ENCODE measurements at regions not wholly inside any gene's neighbourhood (a gene's known extent, or its start where the extent isn't known, plus 50 kb on each side); places are given as distances from the start of the nearest gene placed in this dataset.

GRCh38 chr10:60454336-60454735, 64.7 kb upstream of the ANK3 start:
- TF ChIP-seq TEAD4 (IDR thresholded peaks at IDR 0.05) (no peak), TCF12 (IDR thresholded peaks at IDR 0.05; ENCODE audit: low read depth) (no peak), RAD21 (IDR thresholded peaks at IDR 0.05; ENCODE audit: low read depth) (no peak), MAX (IDR thresholded peaks at IDR 0.05) (no peak)

GRCh38 chr10:60453036-60453435, 63.4 kb upstream of the ANK3 start:
- TF ChIP-seq TCF12 (IDR thresholded peaks at IDR 0.05; ENCODE audit: low read depth): no peak
- no peak for TF ChIP-seq REST (IDR thresholded peaks at IDR 0.05; ENCODE audit: low read depth)
- TF ChIP-seq FOXM1 (IDR thresholded peaks at IDR 0.05; ENCODE audit: borderline replicate concordance, low read depth): no peak
- no peak for TF ChIP-seq MAX (IDR thresholded peaks at IDR 0.05)
- TF ChIP-seq EP300 (IDR thresholded peaks at IDR 0.05; ENCODE audit: borderline replicate concordance): no peak
- no peak for TF ChIP-seq TAF1 (IDR thresholded peaks at IDR 0.05; ENCODE audit: low read depth)
- no peak for TF ChIP-seq TEAD4 (IDR thresholded peaks at IDR 0.05)
- no peak for TF ChIP-seq CREB1 (IDR thresholded peaks at IDR 0.05; ENCODE audit: low read depth)
- no peak for TF ChIP-seq EGR1 (IDR thresholded peaks at IDR 0.05)

- TF ChIP-seq EP300 (IDR thresholded peaks at IDR 0.05; ENCODE audit: borderline replicate concordance) (no peak), FOXM1 (IDR thresholded peaks at IDR 0.05; ENCODE audit: borderline replicate concordance, low read depth) (no peak), CEBPB (IDR thresholded peaks at IDR 0.05) (no peak), CREB1 (IDR thresholded peaks at IDR 0.05; ENCODE audit: low read depth) (no peak), TEAD4 (IDR thresholded peaks at IDR 0.05) (no peak), MAX (IDR thresholded peaks at IDR 0.05) (no peak), ZBTB7A (IDR thresholded peaks at IDR 0.05; ENCODE audit: low read depth) (no peak), TAF1 (IDR thresholded peaks at IDR 0.05; ENCODE audit: low read depth) (no peak), RAD21 (IDR thresholded peaks at IDR 0.05; ENCODE audit: low read depth) (no peak), USF1 (IDR thresholded peaks at IDR 0.05) (no peak), EGR1 (IDR thresholded peaks at IDR 0.05) (no peak), YY1 (IDR thresholded peaks at IDR 0.05; ENCODE audit: low read depth) (no peak), REST (IDR thresholded peaks at IDR 0.05; ENCODE audit: low read depth) (no peak), NFIC (IDR thresholded peaks at IDR 0.05) (no peak), TCF12 (IDR thresholded peaks at IDR 0.05; ENCODE audit: low read depth) (no peak)
These were observed 60.6 kb upstream of the ANK3 start for GRCh38 chr10:60450291-60450690.

GRCh38 chr10:60448246-60448645, 58.6 kb upstream of the ANK3 start:
- TF ChIP-seq RAD21 (IDR thresholded peaks at IDR 0.05; ENCODE audit: low read depth): no peak
- TF ChIP-seq YY1 (IDR thresholded peaks at IDR 0.05; ENCODE audit: low read depth): no peak
- no peak for TF ChIP-seq TEAD4 (IDR thresholded peaks at IDR 0.05)
- no peak for TF ChIP-seq CEBPB (IDR thresholded peaks at IDR 0.05)
- no peak for TF ChIP-seq ZBTB7A (IDR thresholded peaks at IDR 0.05; ENCODE audit: low read depth)
- no peak for TF ChIP-seq EP300 (IDR thresholded peaks at IDR 0.05; ENCODE audit: borderline replicate concordance)
- no peak for TF ChIP-seq TAF1 (IDR thresholded peaks at IDR 0.05; ENCODE audit: low read depth)
- TF ChIP-seq MAX (IDR thresholded peaks at IDR 0.05): no peak
- no peak for TF ChIP-seq USF1 (IDR thresholded peaks at IDR 0.05)
- TF ChIP-seq NFIC (IDR thresholded peaks at IDR 0.05): no peak
- no peak for TF ChIP-seq REST (IDR thresholded peaks at IDR 0.05; ENCODE audit: low read depth)
- no peak for TF ChIP-seq FOXM1 (IDR thresholded peaks at IDR 0.05; ENCODE audit: borderline replicate concordance, low read depth)
- TF ChIP-seq CREB1 (IDR thresholded peaks at IDR 0.05; ENCODE audit: low read depth): no peak
- TF ChIP-seq TCF12 (IDR thresholded peaks at IDR 0.05; ENCODE audit: low read depth): no peak
